ENCODE measurements at regions not wholly inside any gene's neighbourhood (a gene's known extent, or its start where the extent isn't known, plus 50 kb on each side); places are given as distances from the start of the nearest gene placed in this dataset.

DNA sequence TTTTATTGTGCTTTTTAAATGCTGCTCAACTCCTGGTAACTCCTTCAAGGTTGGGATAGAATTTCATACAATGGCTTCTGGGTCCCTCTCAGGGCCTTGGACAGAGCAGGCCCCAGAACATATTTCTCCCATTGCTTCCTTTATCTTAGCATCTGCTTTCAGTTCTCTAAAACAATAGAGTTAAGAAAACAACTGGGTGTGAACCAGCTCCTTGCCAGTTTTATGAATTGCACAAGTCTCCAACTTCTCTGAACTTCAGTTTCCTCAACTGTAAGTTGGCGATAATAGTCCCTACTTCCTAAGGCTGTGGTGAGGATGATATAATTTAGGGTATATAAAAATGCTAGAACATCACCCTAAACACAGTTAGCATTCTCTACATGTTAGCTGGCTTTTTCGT is 77.0 kb upstream of the INHBA start:
- H3K36me3 ChIP-seq (replicated peaks in 1 of 2; ENCODE audit: control insufficient read depth in 1 of 2, insufficient read depth in 2 of 2, low read length in 2 of 2) = no peaks in the 10 kb centered on the region
- H3K9ac ChIP-seq (ENCODE audit: insufficient read depth, low read depth, low read length) = no peak overlapping the region
- H2AFZ ChIP-seq (ENCODE audit: low read length) = no peak overlapping the region
- in situ Hi-C loops (cut with HindIII; ENCODE audit: extremely low pct_ligation_motif_present, low pct_unique_long_range_greater_than_20kb) (no loop called here), intact Hi-C loops (cut with micrococcal nuclease; ENCODE audit: unreplicated experiment) (no loop called here)
- no peak overlapping the region for H3K4me2 ChIP-seq (ENCODE audit: low read depth, low read length)
- BruUV-seq (replicated peaks) = no TSS peak
- no peak overlapping the region for H3K4me3 ChIP-seq (replicated peaks in 1 of 3; ENCODE audit: insufficient read depth in 1 of 3, low read depth in 2 of 3, low read length in 3 of 3)
- DNase-seq (ENCODE audit: low spot score) (no peak), ATAC-seq (no peak), FAIRE-seq (no peak)
- H3K4me1 ChIP-seq (ENCODE audit: insufficient read depth, low read length) = no peaks in the 10 kb centered on the region
- no peaks in the 10 kb centered on the region for H3K27me3 ChIP-seq (ENCODE audit: control insufficient read depth in 1 of 2, insufficient read depth in 2 of 2, low read length in 2 of 2)
- ChIA-PET CTCF (ENCODE audit: low intra/inter-chr PET ratio, low total read pairs) (no interaction called here), POLR2A (no interaction called here)
- no peak overlapping the region for H3K27ac ChIP-seq (ENCODE audit: extremely low read length, insufficient read depth, low read length)
- TF ChIP-seq SMAD9 (CRISPR knock-in tag; IDR thresholded peaks at IDR 0.05) (no peak), ZNF660 (CRISPR knock-in tag; IDR thresholded peaks at IDR 0.05; ENCODE audit: borderline replicate concordance, low read depth) (no peak), FIP1L1 (IDR thresholded peaks at IDR 0.05; ENCODE audit: borderline replicate concordance, insufficient read depth, low read depth, low read length) (no peak), ZNF781 (CRISPR knock-in tag; IDR thresholded peaks at IDR 0.05; ENCODE audit: borderline replicate concordance, not compliant biosample characterization) (no peak), ZBTB1 (CRISPR knock-in tag; IDR thresholded peaks at IDR 0.05; ENCODE audit: borderline replicate concordance) (no peak), ZMAT3 (CRISPR knock-in tag; conservative IDR thresholded peaks at IDR 0.05) (no peak)
- TF ChIP-seq, protein P1, sequence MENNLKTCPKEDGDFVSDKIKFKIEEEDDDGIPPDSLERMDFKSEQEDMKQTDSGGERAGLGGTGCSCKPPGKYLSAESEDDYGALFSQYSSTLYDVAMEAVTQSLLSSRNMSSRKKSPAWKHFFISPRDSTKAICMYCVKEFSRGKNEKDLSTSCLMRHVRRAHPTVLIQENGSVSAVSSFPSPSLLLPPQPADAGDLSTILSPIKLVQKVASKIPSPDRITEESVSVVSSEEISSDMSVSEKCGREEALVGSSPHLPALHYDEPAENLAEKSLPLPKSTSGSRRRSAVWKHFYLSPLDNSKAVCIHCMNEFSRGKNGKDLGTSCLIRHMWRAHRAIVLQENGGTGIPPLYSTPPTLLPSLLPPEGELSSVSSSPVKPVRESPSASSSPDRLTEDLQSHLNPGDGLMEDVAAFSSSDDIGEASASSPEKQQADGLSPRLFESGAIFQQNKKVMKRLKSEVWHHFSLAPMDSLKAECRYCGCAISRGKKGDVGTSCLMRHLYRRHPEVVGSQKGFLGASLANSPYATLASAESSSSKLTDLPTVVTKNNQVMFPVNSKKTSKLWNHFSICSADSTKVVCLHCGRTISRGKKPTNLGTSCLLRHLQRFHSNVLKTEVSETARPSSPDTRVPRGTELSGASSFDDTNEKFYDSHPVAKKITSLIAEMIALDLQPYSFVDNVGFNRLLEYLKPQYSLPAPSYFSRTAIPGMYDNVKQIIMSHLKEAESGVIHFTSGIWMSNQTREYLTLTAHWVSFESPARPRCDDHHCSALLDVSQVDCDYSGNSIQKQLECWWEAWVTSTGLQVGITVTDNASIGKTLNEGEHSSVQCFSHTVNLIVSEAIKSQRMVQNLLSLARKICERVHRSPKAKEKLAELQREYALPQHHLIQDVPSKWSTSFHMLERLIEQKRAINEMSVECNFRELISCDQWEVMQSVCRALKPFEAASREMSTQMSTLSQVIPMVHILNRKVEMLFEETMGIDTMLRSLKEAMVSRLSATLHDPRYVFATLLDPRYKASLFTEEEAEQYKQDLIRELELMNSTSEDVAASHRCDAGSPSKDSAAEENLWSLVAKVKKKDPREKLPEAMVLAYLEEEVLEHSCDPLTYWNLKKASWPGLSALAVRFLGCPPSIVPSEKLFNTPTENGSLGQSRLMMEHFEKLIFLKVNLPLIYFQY (CRISPR knock-in tag; IDR thresholded peaks at IDR 0.05; ENCODE audit: borderline replicate concordance) = no peak
- H3K79me2 ChIP-seq (ENCODE audit: insufficient read depth, low read length) = no peaks in the 10 kb centered on the region
- no peaks in the 10 kb centered on the region for H3K9me3 ChIP-seq (ENCODE audit: low read length)
- 3% methylated on average over 2 of the region's 2 CpGs for WGBS (ENCODE audit: low lambda C conversion rate)
- H4K20me1 ChIP-seq (ENCODE audit: insufficient read depth, low read length) = no peaks in the 10 kb centered on the region

Data from HepG2 (cell line).